SK-N-SH (cell line): ENCODE measurements at regions not wholly inside any gene's neighbourhood (a gene's known extent, or its start where the extent isn't known, plus 50 kb on each side); places are given as distances from the start of the nearest gene placed in this dataset.

Experiments
- CTCF ChIA-PET: fragments of 300-600, 350-600 bp; formaldehyde crosslinking; extraction: SDS; loops from one replicate; lab custom pipeline; 2021; lab: Yijun Ruan, JAX
- POLR2A ChIA-PET: fragments of 350-600 bp; sonication (Branson Sonifier 250); formaldehyde crosslinking; extraction: SDS; loops from one replicate; lab custom pipeline; 2020; ENCODE audit warnings: antibody characterized with exemption, inconsistent platforms; lab: Yijun Ruan, JAX
- DNase-seq: peaks from one replicate; pipeline ENCODE4 v3.0.0; 2012
- H2AFZ ChIP-seq: fragments of 200-600 bp; sonication (generic); 2 replicates; pipeline ENCODE4 v1.8.1; 2016; ENCODE audit warnings: antibody characterized with exemption, mild to moderate bottlenecking, low read depth
- H3F3A ChIP-seq: fragments of 200-600 bp; sonication (generic); replicated peaks from 2 replicates; pipeline ENCODE3; 2016; ENCODE audit warnings: antibody characterized with exemption, mild to moderate bottlenecking; ENCODE audit not compliant: insufficient read depth
- H3K27ac ChIP-seq, 2 experiments: fragments of 200-500 bp in 1 of 2; fragments of 200-600 bp in 1 of 2; sonication (Bioruptor generic) in 1 of 2; sonication (generic), shearing (Covaris generic) in 1 of 2; 2 replicates each; pipeline versions ENCODE4 v1.5.1 to v1.6.1; 2014 to 2016; ENCODE audit warnings: low read depth in 2 of 2, inconsistent platforms in 1 of 2, low read length in 1 of 2, mild to moderate bottlenecking in 1 of 2, mixed read lengths in 1 of 2
- H3K27me3 ChIP-seq: fragments of 200-600 bp; sonication (generic), shearing (Covaris generic); 2 replicates; pipeline ENCODE4 v1.6.1; 2016; ENCODE audit warnings: mixed run types; ENCODE audit not compliant: insufficient read depth
- H3K36me3 ChIP-seq, 2 experiments: fragments of 200-500 bp in 1 of 2; fragments of 200-600 bp in 1 of 2; sonication (Bioruptor generic) in 1 of 2; sonication (generic) in 1 of 2; replicated peaks in 1 of 2; 2 replicates each; pipeline versions ENCODE3 to v1.5.1; 2014 to 2016; ENCODE audit warnings: low read length in 1 of 2, mild to moderate bottlenecking in 1 of 2; ENCODE audit not compliant: insufficient read depth in 2 of 2, control insufficient read depth in 1 of 2
- H3K4me1 ChIP-seq, 2 experiments: fragments of 200-500 bp in 1 of 2; fragments of 200-600 bp in 1 of 2; sonication (Bioruptor generic) in 1 of 2; sonication (generic), shearing (Covaris generic) in 1 of 2; 2 replicates each; pipeline versions ENCODE4 v1.5.1 to v1.6.1; 2014 to 2016; ENCODE audit warnings: low read depth in 1 of 2, low read length in 1 of 2, mixed run types in 1 of 2; ENCODE audit not compliant: insufficient read depth in 2 of 2, control insufficient read depth in 1 of 2
- H3K4me2 ChIP-seq: fragments of 200-600 bp; sonication (generic), shearing (Covaris generic); 2 replicates; pipeline ENCODE4 v1.6.1; 2017; ENCODE audit warnings: mixed run types
- H3K4me3 ChIP-seq, 2 experiments: fragments of 200-500 bp in 1 of 2; fragments of 200-600 bp in 1 of 2; sonication (Bioruptor generic) in 1 of 2; sonication (generic), shearing (Covaris generic) in 1 of 2; 2 replicates each; pipeline versions ENCODE4 v1.5.1 to v1.8.1; 2014 to 2016; ENCODE audit warnings: low read depth in 2 of 2, inconsistent platforms in 1 of 2, low read length in 1 of 2, mild to moderate bottlenecking in 1 of 2, mixed read lengths in 1 of 2, moderate library complexity in 1 of 2
- H3K79me2 ChIP-seq: fragments of 200-600 bp; sonication (generic); 2 replicates; pipeline ENCODE4 v1.8.1; 2017; ENCODE audit warnings: mild to moderate bottlenecking; ENCODE audit not compliant: insufficient read depth
- H3K9ac ChIP-seq: fragments of 200-600 bp; sonication (generic); 2 replicates; pipeline ENCODE4 v1.6.1; 2017; ENCODE audit warnings: mixed run types
- H3K9me2 ChIP-seq: fragments of 200-600 bp; sonication (generic); 2 replicates; pipeline ENCODE4 v1.6.1; 2017; ENCODE audit warnings: mixed run types
- H3K9me3 ChIP-seq: fragments of 200-600 bp; sonication (generic); 2 replicates; pipeline ENCODE4 v1.6.1; 2017; ENCODE audit warnings: mixed run types, mild to moderate bottlenecking, moderate library complexity
- H4K20me1 ChIP-seq: fragments of 200-600 bp; sonication (generic); 2 replicates; pipeline ENCODE4 v1.6.1; 2017; ENCODE audit warnings: mild to moderate bottlenecking, mixed run types; ENCODE audit not compliant: insufficient read depth
- CHD2 ChIP-seq: fragments of 150-350 bp; IDR thresholded peaks from 2 replicates; pipeline ENCODE4 v1.6.1; 2018; ENCODE audit warnings: low read length; ENCODE audit not compliant: partially characterized antibody
- ELF1 ChIP-seq: IDR thresholded peaks from 2 replicates; pipeline ENCODE4 v1.4.0; 2012
- EP300 ChIP-seq, 2 experiments: IDR thresholded peaks; 2 replicates each; pipeline versions ENCODE4 v1.4.0 to v1.6.1; 2012; ENCODE audit warnings: borderline replicate concordance in 1 of 2, low read depth in 1 of 2, low read length in 1 of 2
- FOSL2 ChIP-seq: IDR thresholded peaks from 2 replicates; pipeline ENCODE4 v1.4.0; 2012; ENCODE audit warnings: low read depth, mild to moderate bottlenecking, moderate library complexity, borderline replicate concordance
- GABPA ChIP-seq: IDR thresholded peaks from 2 replicates; pipeline ENCODE4 v1.4.0; 2012; ENCODE audit warnings: low read depth, mild to moderate bottlenecking
- MEF2A ChIP-seq: IDR thresholded peaks from 2 replicates; pipeline ENCODE4 v1.4.0; 2012; ENCODE audit warnings: low read depth, borderline replicate concordance
- NFIC ChIP-seq: IDR thresholded peaks from 2 replicates; pipeline ENCODE4 v1.4.0; 2012; ENCODE audit warnings: borderline replicate concordance
- RAD21 ChIP-seq: IDR thresholded peaks from 2 replicates; pipeline ENCODE4 v1.6.1; 2012; ENCODE audit warnings: mild to moderate bottlenecking, low read length
- RCOR1 ChIP-seq: fragments of 150-350 bp; IDR thresholded peaks from 2 replicates; pipeline ENCODE4 v1.6.1; 2017; ENCODE audit warnings: antibody characterized with exemption, low read length
- RFX5 ChIP-seq: IDR thresholded peaks from 2 replicates; pipeline ENCODE4 v1.6.1; 2012; ENCODE audit warnings: mild to moderate bottlenecking, improper control_type of control experiment, low read length
- TCF12 ChIP-seq: IDR thresholded peaks from 2 replicates; pipeline ENCODE4 v1.4.0; 2012
- TEAD4 ChIP-seq: IDR thresholded peaks from 2 replicates; pipeline ENCODE4 v1.4.0; 2012; ENCODE audit warnings: mild to moderate bottlenecking, borderline replicate concordance; ENCODE audit not compliant: insufficient read depth
- ZBTB33 ChIP-seq: IDR thresholded peaks from 2 replicates; pipeline ENCODE4 v1.4.0; 2012; ENCODE audit warnings: low read depth, borderline replicate concordance
- WGBS: methylation state at CpG from one replicate; pipeline ENCODE4 v1.1.6; 2017; ENCODE audit warnings: low lambda C conversion rate; 5-methylcytosine and 5-hydroxymethylcytosine counted together
- TF ChIP-seq, protein P1 (sequence below): fragments of 200-600 bp; sonication (generic); IDR thresholded peaks from 2 replicates; pipeline ENCODE4 v1.6.1; 2017; ENCODE audit warnings: antibody characterized with exemption, mild to moderate bottlenecking, moderate library complexity

GRCh38 chr2:163465440-163465839 lies 270.4 kb downstream of the FIGN start:
- Histone ChIP-seq H3K4me2 (no peak overlapping the region), H3K4me1 (peaks cover 0 to 17% of the 10 kb centered on the region in 2 experiments; a peak in 2 of 4 replicates), H3K79me2 (no peaks in the 10 kb centered on the region), H3K9me3 (no peaks in the 10 kb centered on the region), H4K20me1 (no peaks in the 10 kb centered on the region), H3F3A (no peaks in the 10 kb centered on the region), H3K36me3 (no peaks in the 10 kb centered on the region)
- DNase-seq, result peak; percentile 49
- ChIA-PET CTCF (interaction anchor here (1.0 to 1.3 kb wide), 4 partner anchors 14 to 963 kb away, joined by 3 to 4 read pairs (median 3); no protein-coding TSS in a partner anchor), POLR2A (no interaction called here)
- 6% methylated on average over 2 of the region's 2 CpGs for WGBS
- no peak for TF ChIP-seq MEF2A
- TF ChIP-seq GABPA, result no peak
- peak; percentile 20; the same call in 1 of the 2 replicates for TF ChIP-seq RAD21
- TF ChIP-seq CHD2, result peak; percentile 11
- peak in 1 of 2 experiments; percentile 52; a peak in 1 of 4 replicates for TF ChIP-seq EP300 (IDR thresholded peaks at IDR 0.05; ENCODE audit: borderline replicate concordance in 1 of 2, low read depth in 1 of 2, low read length in 1 of 2)
- peak; percentile 49; the same call in 1 of the 2 replicates for TF ChIP-seq RCOR1
- TF ChIP-seq, all 33 proteins: peak for 4
- Histone ChIP-seq H3K9me2 (no peaks in the 10 kb centered on the region), H3K27ac (no peak overlapping the region), H2AFZ (no peak overlapping the region), H3K4me3 (no peak overlapping the region), H3K9ac (no peak overlapping the region), H3K27me3 (peaks cover 14% of the 10 kb centered on the region; the same call in 1 of the 2 replicates)

GRCh38 chr2:163463411-163463810 lies 272.4 kb downstream of the FIGN start:
- 76% methylated on average over 3 of the region's 3 CpGs for WGBS
- H3K27me3 ChIP-seq, result peaks cover 14% of the 10 kb centered on the region; the same call in 1 of the 2 replicates
- peaks cover 0 to 17% of the 10 kb centered on the region in 2 experiments; a peak in 2 of 4 replicates for H3K4me1 ChIP-seq
- TF ChIP-seq RCOR1, result no peak
- no peak for TF ChIP-seq RFX5
- TF ChIP-seq ZBTB33, result no peak
- TF ChIP-seq TCF12, result no peak
- no peak for TF ChIP-seq NFIC
- TF ChIP-seq GABPA, result no peak
- TF ChIP-seq FOSL2, result no peak
- no peak for TF ChIP-seq TEAD4
- no peak for TF ChIP-seq MEF2A
- TF ChIP-seq, protein P1, sequence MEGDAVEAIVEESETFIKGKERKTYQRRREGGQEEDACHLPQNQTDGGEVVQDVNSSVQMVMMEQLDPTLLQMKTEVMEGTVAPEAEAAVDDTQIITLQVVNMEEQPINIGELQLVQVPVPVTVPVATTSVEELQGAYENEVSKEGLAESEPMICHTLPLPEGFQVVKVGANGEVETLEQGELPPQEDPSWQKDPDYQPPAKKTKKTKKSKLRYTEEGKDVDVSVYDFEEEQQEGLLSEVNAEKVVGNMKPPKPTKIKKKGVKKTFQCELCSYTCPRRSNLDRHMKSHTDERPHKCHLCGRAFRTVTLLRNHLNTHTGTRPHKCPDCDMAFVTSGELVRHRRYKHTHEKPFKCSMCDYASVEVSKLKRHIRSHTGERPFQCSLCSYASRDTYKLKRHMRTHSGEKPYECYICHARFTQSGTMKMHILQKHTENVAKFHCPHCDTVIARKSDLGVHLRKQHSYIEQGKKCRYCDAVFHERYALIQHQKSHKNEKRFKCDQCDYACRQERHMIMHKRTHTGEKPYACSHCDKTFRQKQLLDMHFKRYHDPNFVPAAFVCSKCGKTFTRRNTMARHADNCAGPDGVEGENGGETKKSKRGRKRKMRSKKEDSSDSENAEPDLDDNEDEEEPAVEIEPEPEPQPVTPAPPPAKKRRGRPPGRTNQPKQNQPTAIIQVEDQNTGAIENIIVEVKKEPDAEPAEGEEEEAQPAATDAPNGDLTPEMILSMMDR, result no peak
- TF ChIP-seq ELF1, result no peak
- no peak overlapping the region for H3K27ac ChIP-seq
- CTCF ChIA-PET, result interaction anchor here (0.6 to 0.8 kb wide), 2 partner anchors 9 to 66 kb away, joined by 3 read pairs; no protein-coding TSS in a partner anchor
- no peaks in the 10 kb centered on the region for H3K36me3 ChIP-seq
- no peaks in the 10 kb centered on the region for H3K79me2 ChIP-seq
- no peak for DNase-seq
- POLR2A ChIA-PET, result no interaction called here
- no peaks in the 10 kb centered on the region for H4K20me1 ChIP-seq
- H2AFZ ChIP-seq, result no peak overlapping the region
- H3K4me2 ChIP-seq, result no peak overlapping the region
- H3K9me2 ChIP-seq, result no peaks in the 10 kb centered on the region
- no peaks in the 10 kb centered on the region for H3F3A ChIP-seq
- no peak overlapping the region for H3K4me3 ChIP-seq
- no peaks in the 10 kb centered on the region for H3K9me3 ChIP-seq
- H3K9ac ChIP-seq, result no peak overlapping the region
